Tibial nerve (tissue), 4 donors: ENCODE measurements at regions not wholly inside any gene's neighbourhood (a gene's known extent, or its start where the extent isn't known, plus 50 kb on each side); places are given as distances from the start of the nearest gene placed in this dataset.

Experiments used
- DNase-seq, 2 donors: peaks; one replicate each; pipeline ENCODE4 v3.0.0-alpha.2; 2019; ENCODE audit warnings: low spot score in 2 of 2
- H3K27ac ChIP-seq, 4 donors: fragments of 200-600 bp; sonication (generic) in 3 of 4; one replicate each; pipeline ENCODE4 v1.5.1; 2017 to 2019; ENCODE audit warnings: mild to moderate bottlenecking in 1 of 4
- H3K27me3 ChIP-seq, 2 donors: fragments of 200-600 bp; sonication (generic) in 1 of 2; one replicate each; pipeline versions ENCODE4 v1.5.1 to v1.6.0; 2017 to 2019
- H3K36me3 ChIP-seq, 3 donors: fragments of 200-600 bp; sonication (generic); one replicate each; pipeline ENCODE4 v1.5.1; 2018 to 2019
- H3K4me1 ChIP-seq, 4 donors: fragments of 200-600 bp; sonication (generic) in 3 of 4; one replicate each; pipeline ENCODE4 v1.5.1; 2017 to 2019
- H3K4me3 ChIP-seq, 4 donors: fragments of 200-600 bp; sonication (generic) in 3 of 4; one replicate each; pipeline ENCODE4 v1.5.1; 2017 to 2019; ENCODE audit warnings: mild to moderate bottlenecking in 1 of 4, moderate library complexity in 1 of 4
- H3K9me3 ChIP-seq, 4 donors: fragments of 200-600 bp; sonication (generic) in 3 of 4; one replicate each; pipeline ENCODE4 v1.5.1; 2017 to 2019
- CTCF ChIP-seq, 5 experiments: fragments of 200-600 bp in 3 of 5; fragments of 450-650 bp in 2 of 5; sonication (generic) in 3 of 5; IDR thresholded peaks; one replicate each; pipeline ENCODE4 v1.5.1; 2016 to 2019; ENCODE audit warnings: antibody characterized with exemption in 5 of 5, mild to moderate bottlenecking in 3 of 5, moderate library complexity in 2 of 5
- EP300 ChIP-seq, 2 donors: sonication (generic); formaldehyde crosslinking; IDR thresholded peaks; one replicate each; pipeline ENCODE4 v1.6.1; 2017; ENCODE audit warnings: antibody characterized with exemption in 2 of 2, mild to moderate bottlenecking in 1 of 2
- POLR2A ChIP-seq, 2 donors: fragments of 450-650 bp; IDR thresholded peaks; one replicate each; pipeline ENCODE4 v1.6.1; 2017; ENCODE audit warnings: antibody characterized with exemption in 2 of 2, mild to moderate bottlenecking in 2 of 2, moderate library complexity in 2 of 2
- WGBS, 2 donors: methylation state at CpG; one replicate each; pipeline ENCODE4 v1.1.5; 2018; 5-methylcytosine and 5-hydroxymethylcytosine counted together

GRCh38 chr11:15300341-15300740 is 185.6 kb downstream of the INSC start:
- no peak overlapping the region for H3K27ac ChIP-seq
- H3K9me3 ChIP-seq = peaks cover 0 to 7% (median 2%) of the 10 kb centered on the region in 4 donors
- 85 to 88% methylated on average over 14 of the region's 14 CpGs for WGBS, 2 donors
- no peaks in the 10 kb centered on the region for H3K36me3 ChIP-seq
- no peak for TF ChIP-seq EP300 (IDR thresholded peaks at IDR 0.05)
- TF ChIP-seq POLR2A (IDR thresholded peaks at IDR 0.05) = no peak
- TF ChIP-seq CTCF (IDR thresholded peaks at IDR 0.05) = no peak
- H3K4me1 ChIP-seq = no peaks in the 10 kb centered on the region
- no peaks in the 10 kb centered on the region for H3K27me3 ChIP-seq
- no peak for DNase-seq
- no peak overlapping the region for H3K4me3 ChIP-seq

- DNase-seq = no peak
- Histone ChIP-seq H3K27ac (no peak overlapping the region), H3K4me3 (no peak overlapping the region), H3K36me3 (no peaks in the 10 kb centered on the region), H3K27me3 (no peaks in the 10 kb centered on the region), H3K4me1 (no peaks in the 10 kb centered on the region), H3K9me3 (peaks cover 0 to 19% (median 2%) of the 10 kb centered on the region in 4 donors)
- 14 to 17% methylated on average over 4 of the region's 4 CpGs for WGBS, 2 donors
- TF ChIP-seq CTCF (IDR thresholded peaks at IDR 0.05) = no peak
- TF ChIP-seq POLR2A (IDR thresholded peaks at IDR 0.05) = no peak
- no peak for TF ChIP-seq EP300 (IDR thresholded peaks at IDR 0.05)
Measured at GRCh38 chr11:15307619-15308024, 192.9 kb downstream of the INSC start.

- no peak for DNase-seq
- Histone ChIP-seq H3K9me3 (peaks cover 0 to 17% (median 2%) of the 10 kb centered on the region in 4 donors), H3K27me3 (no peaks in the 10 kb centered on the region), H3K4me1 (no peaks in the 10 kb centered on the region), H3K4me3 (no peak overlapping the region), H3K27ac (no peak overlapping the region), H3K36me3 (no peaks in the 10 kb centered on the region)
- WGBS, 2 donors = 71 to 73% methylated on average over 2 of the region's 2 CpGs
- no peak for TF ChIP-seq POLR2A (IDR thresholded peaks at IDR 0.05)
- TF ChIP-seq CTCF (IDR thresholded peaks at IDR 0.05) = no peak
- no peak for TF ChIP-seq EP300 (IDR thresholded peaks at IDR 0.05)
Measured at GRCh38 chr11:15308840-15309239, 194.1 kb downstream of the INSC start.

- no peaks in the 10 kb centered on the region for H3K27me3 ChIP-seq
- no peak for DNase-seq
- no peaks in the 10 kb centered on the region for H3K4me1 ChIP-seq
- 63 to 67% methylated on average over 1 of the region's 1 CpG for WGBS, 2 donors
- H3K36me3 ChIP-seq = no peaks in the 10 kb centered on the region
- no peak for TF ChIP-seq POLR2A (IDR thresholded peaks at IDR 0.05)
- TF ChIP-seq CTCF (IDR thresholded peaks at IDR 0.05) = no peak
- TF ChIP-seq EP300 (IDR thresholded peaks at IDR 0.05) = no peak
- no peak overlapping the region for H3K27ac ChIP-seq
- H3K4me3 ChIP-seq = no peak overlapping the region
- peaks cover 0 to 12% (median 0%) of the 10 kb centered on the region in 4 donors for H3K9me3 ChIP-seq
Measured at GRCh38 chr11:15309296-15309695, 194.6 kb downstream of the INSC start.

- no peaks in the 10 kb centered on the region for H3K4me1 ChIP-seq
- H3K36me3 ChIP-seq = no peaks in the 10 kb centered on the region
- H3K9me3 ChIP-seq = peaks cover 0 to 2% (median 0%) of the 10 kb centered on the region in 4 donors
- H3K27ac ChIP-seq = no peak overlapping the region
- 96 to 97% methylated on average over 2 of the region's 2 CpGs for WGBS, 2 donors
- no peaks in the 10 kb centered on the region for H3K27me3 ChIP-seq
- TF ChIP-seq CTCF (IDR thresholded peaks at IDR 0.05) = no peak
- no peak for TF ChIP-seq EP300 (IDR thresholded peaks at IDR 0.05)
- no peak for TF ChIP-seq POLR2A (IDR thresholded peaks at IDR 0.05)
- DNase-seq = no peak
- H3K4me3 ChIP-seq = no peak overlapping the region
Measured at GRCh38 chr11:15313862-15314261, 199.1 kb downstream of the INSC start.
